PC-3 (cell line): ENCODE measurements at regions not wholly inside any gene's neighbourhood (a gene's known extent, or its start where the extent isn't known, plus 50 kb on each side); places are given as distances from the start of the nearest gene placed in this dataset.

Experiments
- ATAC-seq: fragments of 200-7000 bp; cut with Tn5 transposase; 2 replicates; pipeline ENCODE4 v1.9.1; 2020; ENCODE audit warnings: mild to moderate bottlenecking, moderate library complexity
- BruUV-seq: library from RNA; stranded (reverse); fragments of 400-500 nt; replicated peaks from 2 replicates; lab custom pipeline; 2021; lab: Mats Ljungman, UMichigan
- CTCF ChIA-PET: fragments of 300-600 bp; sonication (Branson Sonifier 250); formaldehyde crosslinking; loops from one replicate; lab custom pipeline; 2022; ENCODE audit warnings: antibody characterized with exemption; lab: Charles Lee
- POLR2A ChIA-PET: fragments of 300-600 bp; sonication (Branson Sonifier 250); formaldehyde crosslinking; loops from one replicate; lab custom pipeline; 2022; ENCODE audit warnings: antibody characterized with exemption; ENCODE audit not compliant: unreplicated experiment; lab: Charles Lee
- DNase-seq: peaks from one replicate; pipeline ENCODE4 v3.0.0-alpha.2; 2015
- H2AFZ ChIP-seq: fragments of 300-600 bp; sonication (generic); 2 replicates; pipeline ENCODE4 v1.6.0; 2016; ENCODE audit warnings: antibody characterized with exemption, low read length
- H3F3A ChIP-seq: fragments of 300-600 bp; sonication (generic); one replicate; pipeline ENCODE4 v1.6.0; 2017; ENCODE audit warnings: antibody characterized with exemption, low read length, control low read depth, mild to moderate bottlenecking; ENCODE audit not compliant: unreplicated experiment
- H3K27ac ChIP-seq: fragments of 300-600 bp; sonication (generic); 2 replicates; pipeline ENCODE4 v1.5.1; 2016; ENCODE audit warnings: mild to moderate bottlenecking, low read length
- H3K27me3 ChIP-seq: fragments of 300-600 bp; sonication (generic); 2 replicates; pipeline ENCODE4 v1.6.1; 2016; ENCODE audit warnings: low read length, mixed read lengths
- H3K36me3 ChIP-seq: fragments of 300-600 bp; sonication (generic); 2 replicates; pipeline ENCODE4 v1.6.1; 2016; ENCODE audit warnings: low read depth, mixed run types, low read length, mixed read lengths
- H3K4me1 ChIP-seq: fragments of 300-600 bp; sonication (generic); 2 replicates; pipeline ENCODE4 v1.5.1; 2016; ENCODE audit warnings: low read length; ENCODE audit not compliant: insufficient read depth
- H3K4me2 ChIP-seq: fragments of 300-600 bp; sonication (generic); 2 replicates; pipeline ENCODE4 v1.6.0; 2016; ENCODE audit warnings: low read length
- H3K4me3 ChIP-seq: fragments of 300-600 bp; sonication (generic); 2 replicates; pipeline ENCODE4 v1.5.1; 2016; ENCODE audit warnings: mild to moderate bottlenecking, low read length, mixed read lengths
- H3K79me2 ChIP-seq: fragments of 300-600 bp; sonication (generic); 2 replicates; pipeline ENCODE4 v1.6.1; 2017; ENCODE audit warnings: low read length, mixed read lengths
- H3K9ac ChIP-seq: fragments of 300-600 bp; sonication (generic); 2 replicates; pipeline ENCODE4 v1.6.0; 2016; ENCODE audit warnings: mild to moderate bottlenecking, low read length
- H3K9me2 ChIP-seq: fragments of 300-600 bp; sonication (generic); replicated peaks from 2 replicates; pipeline ENCODE4 v1.6.1; 2016; ENCODE audit warnings: mixed run types, low read length, mixed read lengths
- H3K9me3 ChIP-seq: fragments of 300-600 bp; sonication (generic); 2 replicates; pipeline ENCODE4 v1.6.1; 2016; ENCODE audit warnings: low read length, mixed read lengths
- H4K20me1 ChIP-seq: fragments of 300-600 bp; sonication (generic); 2 replicates; pipeline ENCODE4 v1.6.1; 2016; ENCODE audit warnings: low read length, mixed read lengths
- EZH2 ChIP-seq: fragments of 300-600 bp; sonication (generic); IDR thresholded peaks from one replicate; pipeline ENCODE4 v1.6.1; 2017; ENCODE audit warnings: antibody characterized with exemption, mild to moderate bottlenecking, low read length; ENCODE audit not compliant: unreplicated experiment
- EZH2phosphoT487 ChIP-seq: fragments of 300-600 bp; sonication (generic); IDR thresholded peaks from 2 replicates; pipeline ENCODE4 v1.6.1; 2018; ENCODE audit warnings: mild to moderate bottlenecking, antibody characterized with exemption, low read length, borderline replicate concordance
- intact Hi-C: fragments of 100-400 bp; cut with micrococcal nuclease; formaldehyde crosslinking; loops from 2 replicates; pipeline ENCODE4 v1.9.0; 2023
- TF ChIP-seq, protein P1 (sequence below): fragments of 300-600 bp; sonication (generic); conservative IDR thresholded peaks from 2 replicates; pipeline ENCODE4 v1.5.1; 2017; ENCODE audit warnings: antibody characterized with exemption, low read depth, mild to moderate bottlenecking, low read length

- intact Hi-C loops: no loop called here
- Histone ChIP-seq H3K4me2 (no peak overlapping the region), H3F3A (no peaks in the 10 kb centered on the region), H3K9me3 (no peaks in the 10 kb centered on the region), H3K9ac (no peak overlapping the region), H3K9me2 (no peaks in the 10 kb centered on the region), H4K20me1 (no peaks in the 10 kb centered on the region), H2AFZ (no peak overlapping the region), H3K27ac (no peak overlapping the region), H3K79me2 (no peaks in the 10 kb centered on the region), H3K36me3 (no peaks in the 10 kb centered on the region), H3K4me1 (no peaks in the 10 kb centered on the region), H3K27me3 (peaks cover 86% of the 10 kb centered on the region), H3K4me3 (no peak overlapping the region)
- ATAC-seq: no peak
- no peak for TF ChIP-seq EZH2phosphoT487
- POLR2A ChIA-PET: no interaction called here
- BruUV-seq: no TSS peak
- no peak for DNase-seq
- CTCF ChIA-PET: no interaction called here
These were observed 103.0 kb downstream of the CPZ start for GRCh38 chr4:8695237-8696219.

GRCh38 chr4:8694651-8695151 is 102.1 kb downstream of the CPZ start:
- no peaks in the 10 kb centered on the region for H3F3A ChIP-seq
- DNase-seq: no peak

DNA sequence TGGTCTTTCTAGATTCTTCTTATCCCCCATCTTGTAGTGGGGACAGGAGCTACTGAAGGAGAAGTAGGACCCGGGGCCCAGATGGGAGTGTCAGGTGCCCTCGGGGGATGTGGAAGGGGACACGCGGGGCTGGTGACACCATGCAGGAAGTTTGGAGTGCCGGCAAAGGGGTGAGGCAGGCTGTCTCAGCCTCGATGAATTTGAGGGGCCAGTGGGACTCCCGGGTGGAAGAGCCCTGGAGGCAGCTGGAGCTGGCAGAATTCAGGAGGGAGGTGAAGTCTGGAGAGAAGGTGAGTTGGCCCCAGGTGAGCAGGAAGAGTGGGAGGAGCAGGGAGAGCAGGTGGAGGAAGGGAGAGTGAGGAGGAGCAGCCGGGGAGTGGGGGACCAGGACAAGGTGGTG is 101.7 kb downstream of the CPZ start:
- intact Hi-C loops: no loop called here
- Histone ChIP-seq H3K36me3 (no peaks in the 10 kb centered on the region), H3K4me3 (no peak overlapping the region), H3K4me1 (no peaks in the 10 kb centered on the region), H2AFZ (no peak overlapping the region), H3K9me3 (no peaks in the 10 kb centered on the region), H3K27me3 (peaks cover 77% of the 10 kb centered on the region), H4K20me1 (no peaks in the 10 kb centered on the region), H3K4me2 (no peak overlapping the region), H3K9me2 (no peaks in the 10 kb centered on the region), H3K79me2 (no peaks in the 10 kb centered on the region), H3F3A (no peaks in the 10 kb centered on the region), H3K27ac (no peak overlapping the region), H3K9ac (no peak overlapping the region)
- ChIA-PET POLR2A (no interaction called here), CTCF (no interaction called here)
- no peak for DNase-seq
- no peak for ATAC-seq
- TF ChIP-seq EZH2phosphoT487: no peak
- no peak for TF ChIP-seq EZH2
- TF ChIP-seq, protein P1, sequence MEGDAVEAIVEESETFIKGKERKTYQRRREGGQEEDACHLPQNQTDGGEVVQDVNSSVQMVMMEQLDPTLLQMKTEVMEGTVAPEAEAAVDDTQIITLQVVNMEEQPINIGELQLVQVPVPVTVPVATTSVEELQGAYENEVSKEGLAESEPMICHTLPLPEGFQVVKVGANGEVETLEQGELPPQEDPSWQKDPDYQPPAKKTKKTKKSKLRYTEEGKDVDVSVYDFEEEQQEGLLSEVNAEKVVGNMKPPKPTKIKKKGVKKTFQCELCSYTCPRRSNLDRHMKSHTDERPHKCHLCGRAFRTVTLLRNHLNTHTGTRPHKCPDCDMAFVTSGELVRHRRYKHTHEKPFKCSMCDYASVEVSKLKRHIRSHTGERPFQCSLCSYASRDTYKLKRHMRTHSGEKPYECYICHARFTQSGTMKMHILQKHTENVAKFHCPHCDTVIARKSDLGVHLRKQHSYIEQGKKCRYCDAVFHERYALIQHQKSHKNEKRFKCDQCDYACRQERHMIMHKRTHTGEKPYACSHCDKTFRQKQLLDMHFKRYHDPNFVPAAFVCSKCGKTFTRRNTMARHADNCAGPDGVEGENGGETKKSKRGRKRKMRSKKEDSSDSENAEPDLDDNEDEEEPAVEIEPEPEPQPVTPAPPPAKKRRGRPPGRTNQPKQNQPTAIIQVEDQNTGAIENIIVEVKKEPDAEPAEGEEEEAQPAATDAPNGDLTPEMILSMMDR: no peak
- no TSS peak for BruUV-seq

More at GRCh38 chr4:8694651-8695151, 102.1 kb downstream of the CPZ start:
- H3K9me2 ChIP-seq: no peaks in the 10 kb centered on the region
- ChIA-PET POLR2A (no interaction called here), CTCF (no interaction called here)
- ATAC-seq: no peak
- TF ChIP-seq EZH2 (no peak), EZH2phosphoT487 (no peak)
- TF ChIP-seq, protein P1: no peak
- H3K4me2 ChIP-seq: no peak overlapping the region
- H3K4me3 ChIP-seq: no peak overlapping the region
- no peaks in the 10 kb centered on the region for H3K79me2 ChIP-seq
- H3K27ac ChIP-seq: no peak overlapping the region
- H3K9me3 ChIP-seq: no peaks in the 10 kb centered on the region
- no peaks in the 10 kb centered on the region for H3K36me3 ChIP-seq
- no peak overlapping the region for H3K9ac ChIP-seq
- BruUV-seq: no TSS peak
- H4K20me1 ChIP-seq: no peaks in the 10 kb centered on the region
- intact Hi-C loops: no loop called here
- no peak overlapping the region for H2AFZ ChIP-seq
- H3K4me1 ChIP-seq: no peaks in the 10 kb centered on the region
- H3K27me3 ChIP-seq: peaks cover 82% of the 10 kb centered on the region
